ENCODE measurements at regions not wholly inside any gene's neighbourhood (a gene's known extent, or its start where the extent isn't known, plus 50 kb on each side); places are given as distances from the start of the nearest gene placed in this dataset.

DNA sequence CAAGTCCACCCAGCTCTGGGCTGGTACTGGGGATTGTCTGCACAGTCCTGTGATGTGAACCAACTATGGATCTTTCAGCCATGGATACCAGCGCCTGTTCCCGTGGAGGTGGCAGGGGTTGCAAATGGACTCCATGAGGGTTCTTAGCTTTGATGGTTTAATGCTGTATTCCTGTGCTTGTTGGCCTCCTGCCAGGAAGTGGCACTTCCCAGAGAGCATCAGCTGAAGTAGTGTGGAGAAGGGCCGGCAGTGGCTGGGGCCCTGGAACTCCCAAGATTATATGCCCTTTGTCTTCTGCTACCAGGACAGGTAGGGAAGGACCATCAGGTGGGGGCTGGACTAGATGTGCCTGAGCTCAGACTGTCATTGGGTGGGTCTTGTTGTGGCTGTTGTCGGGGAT is 1104.8 kb upstream of the COX7C start:
- TF ChIP-seq, protein P1, sequence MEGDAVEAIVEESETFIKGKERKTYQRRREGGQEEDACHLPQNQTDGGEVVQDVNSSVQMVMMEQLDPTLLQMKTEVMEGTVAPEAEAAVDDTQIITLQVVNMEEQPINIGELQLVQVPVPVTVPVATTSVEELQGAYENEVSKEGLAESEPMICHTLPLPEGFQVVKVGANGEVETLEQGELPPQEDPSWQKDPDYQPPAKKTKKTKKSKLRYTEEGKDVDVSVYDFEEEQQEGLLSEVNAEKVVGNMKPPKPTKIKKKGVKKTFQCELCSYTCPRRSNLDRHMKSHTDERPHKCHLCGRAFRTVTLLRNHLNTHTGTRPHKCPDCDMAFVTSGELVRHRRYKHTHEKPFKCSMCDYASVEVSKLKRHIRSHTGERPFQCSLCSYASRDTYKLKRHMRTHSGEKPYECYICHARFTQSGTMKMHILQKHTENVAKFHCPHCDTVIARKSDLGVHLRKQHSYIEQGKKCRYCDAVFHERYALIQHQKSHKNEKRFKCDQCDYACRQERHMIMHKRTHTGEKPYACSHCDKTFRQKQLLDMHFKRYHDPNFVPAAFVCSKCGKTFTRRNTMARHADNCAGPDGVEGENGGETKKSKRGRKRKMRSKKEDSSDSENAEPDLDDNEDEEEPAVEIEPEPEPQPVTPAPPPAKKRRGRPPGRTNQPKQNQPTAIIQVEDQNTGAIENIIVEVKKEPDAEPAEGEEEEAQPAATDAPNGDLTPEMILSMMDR (IDR thresholded peaks at IDR 0.05; ENCODE audit: poor library complexity, severe bottlenecking) = no peak
- H3K36me3 ChIP-seq (ENCODE audit: low read depth) = no peaks in the 10 kb centered on the region
- H3K4me3 ChIP-seq (ENCODE audit: severe bottlenecking) = no peak overlapping the region
- H3K9me3 ChIP-seq (ENCODE audit: severe bottlenecking) = no peaks in the 10 kb centered on the region
- ATAC-seq (ENCODE audit: low read depth) (no peak), DNase-seq (ENCODE audit: low spot score) (no peak)
- H3K4me1 ChIP-seq (ENCODE audit: insufficient read depth, poor library complexity, severe bottlenecking) = no peaks in the 10 kb centered on the region
- no peaks in the 10 kb centered on the region for H3K27me3 ChIP-seq (ENCODE audit: insufficient read depth, poor library complexity, severe bottlenecking)
- no peak overlapping the region for H3K27ac ChIP-seq (ENCODE audit: poor library complexity, severe bottlenecking)

DNA sequence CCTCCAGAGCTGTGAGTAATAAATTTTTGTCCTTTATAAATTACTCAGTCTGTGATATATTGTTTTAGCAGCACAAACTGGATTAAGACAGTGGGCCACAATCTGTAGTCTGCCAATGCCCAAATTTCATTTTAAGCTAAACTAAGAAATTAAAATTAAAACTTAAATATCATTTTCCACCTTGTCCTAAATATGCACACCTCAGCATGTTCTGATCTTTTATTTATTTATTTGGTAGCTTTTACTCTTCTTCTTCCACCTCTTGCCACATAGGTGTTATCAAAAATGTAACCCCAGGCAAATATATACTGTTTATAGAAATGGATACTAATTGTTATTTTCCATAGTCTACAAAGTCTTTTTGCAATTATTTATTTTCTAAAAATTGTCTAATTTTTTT is 1102.2 kb upstream of the COX7C start:
- ATAC-seq (ENCODE audit: low read depth) (no peak), DNase-seq (ENCODE audit: low spot score) (no peak)
- H3K36me3 ChIP-seq (ENCODE audit: low read depth) = no peaks in the 10 kb centered on the region
- H3K4me1 ChIP-seq (ENCODE audit: insufficient read depth, poor library complexity, severe bottlenecking) = no peaks in the 10 kb centered on the region
- H3K4me3 ChIP-seq (ENCODE audit: severe bottlenecking) = no peak overlapping the region
- peaks cover 5% of the 10 kb centered on the region for H3K27me3 ChIP-seq (ENCODE audit: insufficient read depth, poor library complexity, severe bottlenecking)
- TF ChIP-seq, protein P1 (IDR thresholded peaks at IDR 0.05; ENCODE audit: poor library complexity, severe bottlenecking) = no peak
- H3K27ac ChIP-seq (ENCODE audit: poor library complexity, severe bottlenecking) = no peak overlapping the region
- H3K9me3 ChIP-seq (ENCODE audit: severe bottlenecking) = no peaks in the 10 kb centered on the region

DNA sequence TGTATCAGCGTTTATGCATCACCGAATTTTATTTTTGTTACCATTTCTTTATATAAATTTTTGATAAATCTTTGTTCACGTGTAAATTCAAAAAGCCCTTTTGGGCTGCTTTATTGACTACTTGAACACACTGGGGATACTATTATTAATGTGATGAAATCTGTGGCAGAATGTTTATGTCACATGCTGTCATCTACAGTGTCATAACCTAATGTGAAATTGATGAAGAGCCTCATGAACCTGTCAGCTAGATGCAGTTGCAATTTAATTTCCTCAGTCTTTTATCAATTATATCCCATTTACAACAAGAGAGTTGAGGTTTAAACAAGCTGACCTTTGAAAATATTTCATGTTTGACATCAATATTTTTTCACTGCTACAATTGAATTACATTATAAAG is 1100.4 kb upstream of the COX7C start:
- Histone ChIP-seq H3K4me1 (ENCODE audit: insufficient read depth, poor library complexity, severe bottlenecking) (no peaks in the 10 kb centered on the region), H3K36me3 (ENCODE audit: low read depth) (no peaks in the 10 kb centered on the region), H3K9me3 (ENCODE audit: severe bottlenecking) (no peaks in the 10 kb centered on the region), H3K27me3 (ENCODE audit: insufficient read depth, poor library complexity, severe bottlenecking) (peaks cover 9% of the 10 kb centered on the region), H3K4me3 (ENCODE audit: severe bottlenecking) (no peak overlapping the region), H3K27ac (ENCODE audit: poor library complexity, severe bottlenecking) (no peak overlapping the region)
- ATAC-seq (ENCODE audit: low read depth) (no peak), DNase-seq (ENCODE audit: low spot score) (no peak)
- TF ChIP-seq, protein P1 (IDR thresholded peaks at IDR 0.05; ENCODE audit: poor library complexity, severe bottlenecking) = no peak

DNA sequence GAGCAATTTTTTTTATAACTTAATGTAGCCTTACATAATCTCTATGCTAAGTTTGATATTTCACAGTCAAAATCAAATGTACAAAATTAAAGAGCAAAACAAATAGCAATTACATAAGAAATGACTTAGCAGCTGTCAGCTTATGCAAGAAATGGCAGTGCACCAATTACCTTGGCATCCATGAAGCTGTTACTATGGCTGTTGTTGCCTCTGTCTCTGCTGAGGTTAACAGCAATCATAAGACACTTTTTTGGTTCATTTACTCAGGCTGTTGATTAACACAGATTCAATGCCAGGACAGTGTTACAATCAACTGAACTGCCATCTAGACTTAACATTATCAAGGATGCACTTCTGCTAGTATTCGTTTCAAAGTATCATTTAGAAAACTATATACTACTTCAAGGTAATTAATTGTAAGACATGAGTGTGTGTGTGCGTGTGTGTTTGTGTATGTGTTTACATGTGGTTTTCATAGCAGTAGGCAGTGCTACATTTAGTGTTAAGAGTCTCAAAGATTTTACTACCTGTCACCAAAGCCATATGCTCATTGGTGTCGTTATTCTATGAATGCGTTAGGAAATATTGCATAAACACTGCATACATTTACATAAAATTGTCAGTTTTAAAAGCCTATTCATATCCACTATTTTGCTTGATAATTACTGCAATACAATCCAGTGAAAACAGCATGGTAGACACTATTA is 1084.2 kb upstream of the COX7C start:
- H3K4me1 ChIP-seq (ENCODE audit: insufficient read depth, poor library complexity, severe bottlenecking) = no peaks in the 10 kb centered on the region
- TF ChIP-seq, protein P1 (IDR thresholded peaks at IDR 0.05; ENCODE audit: poor library complexity, severe bottlenecking) = no peak
- no peaks in the 10 kb centered on the region for H3K9me3 ChIP-seq (ENCODE audit: severe bottlenecking)
- no peak for DNase-seq (ENCODE audit: low spot score)
- H3K27ac ChIP-seq (ENCODE audit: poor library complexity, severe bottlenecking) = no peak overlapping the region
- H3K27me3 ChIP-seq (ENCODE audit: insufficient read depth, poor library complexity, severe bottlenecking) = no peaks in the 10 kb centered on the region
- ATAC-seq (ENCODE audit: low read depth) = no peak
- H3K4me3 ChIP-seq (ENCODE audit: severe bottlenecking) = no peak overlapping the region
- H3K36me3 ChIP-seq (ENCODE audit: low read depth) = no peaks in the 10 kb centered on the region

DNA sequence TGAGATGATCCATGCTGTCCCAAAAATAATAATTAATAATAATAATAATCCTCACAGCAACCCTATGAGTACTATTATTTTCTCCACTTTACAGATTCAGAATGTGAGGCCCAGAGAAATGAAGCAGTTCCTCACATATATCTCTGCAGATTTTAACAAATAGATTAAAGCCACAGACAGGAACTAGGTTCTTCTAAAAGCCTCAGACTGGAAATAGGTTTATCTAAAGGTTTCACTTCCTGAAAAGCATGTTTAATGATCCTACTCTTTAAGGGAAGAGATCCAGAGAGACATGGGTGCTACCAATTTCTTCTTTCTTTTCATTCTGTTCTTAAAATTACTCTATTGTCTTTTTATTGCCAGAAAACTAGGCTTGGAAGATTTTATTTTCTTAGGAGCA is 1079.4 kb upstream of the COX7C start:
- Histone ChIP-seq H3K4me1 (ENCODE audit: insufficient read depth, poor library complexity, severe bottlenecking) (no peaks in the 10 kb centered on the region), H3K27ac (ENCODE audit: poor library complexity, severe bottlenecking) (no peak overlapping the region), H3K36me3 (ENCODE audit: low read depth) (no peaks in the 10 kb centered on the region), H3K27me3 (ENCODE audit: insufficient read depth, poor library complexity, severe bottlenecking) (no peaks in the 10 kb centered on the region), H3K4me3 (ENCODE audit: severe bottlenecking) (no peak overlapping the region), H3K9me3 (ENCODE audit: severe bottlenecking) (no peaks in the 10 kb centered on the region)
- TF ChIP-seq, protein P1 (IDR thresholded peaks at IDR 0.05; ENCODE audit: poor library complexity, severe bottlenecking) = no peak
- no peak for ATAC-seq (ENCODE audit: low read depth)
- no peak for DNase-seq (ENCODE audit: low spot score)

Data from RWPE2 (cell line).